NCI-H82 treated with DMSO at 0.1 percent for 48 hours (cell line): ENCODE measurements at regions not wholly inside any gene's neighbourhood (a gene's known extent, or its start where the extent isn't known, plus 50 kb on each side); places are given as distances from the start of the nearest gene placed in this dataset.

Experiments used
- DNase-seq: peaks from one replicate; lab custom pipeline; 2025; ENCODE audit not compliant: unreplicated experiment; lab: John Stamatoyannopoulos, UW

DNA sequence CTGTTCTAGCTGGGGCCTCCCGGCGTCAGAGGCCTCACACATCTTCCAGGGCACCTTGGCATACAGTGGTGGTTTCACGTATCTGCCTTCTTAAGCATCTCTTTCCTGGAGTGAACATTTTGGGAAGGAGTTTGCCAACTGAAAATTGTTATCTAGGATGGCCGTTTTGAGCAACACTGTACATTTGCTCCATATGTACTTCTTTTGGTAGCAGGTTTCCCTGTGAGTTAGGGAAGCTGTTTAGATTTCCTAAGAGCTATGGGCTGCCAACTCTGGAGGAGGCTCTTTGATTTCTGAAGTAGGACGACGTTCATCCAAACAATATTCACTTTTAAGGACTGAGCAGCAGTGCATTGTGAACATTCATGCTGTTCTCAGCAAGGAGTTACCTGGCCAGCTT lies 665.9 kb downstream of the SQOR start:
- DNase-seq = no peak

DNA sequence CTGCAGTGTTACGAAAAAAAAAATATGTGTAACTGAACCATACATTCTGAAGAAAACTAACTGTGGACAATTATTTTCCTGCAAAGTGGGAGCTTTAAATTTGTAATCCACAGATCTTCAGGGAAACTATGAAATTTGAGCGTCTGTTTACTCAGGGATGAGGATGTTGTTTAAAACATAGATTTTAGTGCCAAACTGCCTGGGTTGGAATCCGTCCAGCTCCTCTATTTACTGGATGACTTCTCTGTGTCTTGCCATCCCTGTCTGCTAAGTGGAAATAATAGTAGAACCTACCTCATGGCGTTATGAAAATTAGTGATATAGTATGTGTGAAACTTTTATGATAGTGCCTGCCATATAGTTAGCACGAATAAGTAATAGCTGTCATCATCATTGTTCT lies 666.5 kb downstream of the SQOR start:
- no peak for DNase-seq

DNA sequence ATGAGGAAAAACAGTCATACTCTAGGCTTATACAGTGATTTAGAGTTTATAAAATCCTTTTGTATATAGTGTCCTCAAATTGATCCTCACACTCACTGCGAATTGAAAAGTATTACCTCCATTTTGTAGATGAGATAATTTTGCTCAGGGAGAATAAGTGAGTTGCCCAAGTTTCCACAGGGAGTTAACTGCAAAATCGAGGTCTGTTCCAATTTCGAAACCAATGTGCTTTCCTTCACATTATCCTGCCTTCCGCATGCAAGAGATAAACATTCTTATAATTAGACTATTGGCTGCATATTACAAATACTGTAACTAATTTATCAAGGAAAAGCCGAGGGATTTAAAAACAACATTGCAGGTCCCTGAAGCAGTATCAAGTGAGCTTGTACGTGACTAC lies 667.0 kb downstream of the SQOR start:
- DNase-seq = no peak

DNA sequence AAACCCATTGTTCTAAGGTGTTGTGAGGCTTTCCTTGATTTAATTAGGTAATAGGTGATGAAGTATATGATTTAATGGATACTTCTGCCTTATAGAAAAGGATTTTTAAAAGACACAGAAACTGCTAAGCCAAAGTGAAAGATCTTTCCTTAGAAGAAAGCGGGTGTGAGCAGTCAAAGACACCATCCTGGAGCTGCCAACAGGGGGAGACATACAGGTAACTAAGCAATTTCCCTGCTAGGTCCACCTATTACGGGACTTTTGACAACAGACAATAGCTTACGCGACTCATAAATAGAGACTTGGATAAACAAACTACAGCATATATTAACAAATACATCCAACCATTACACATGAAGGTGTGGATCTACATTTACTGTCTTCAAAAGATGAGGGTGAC lies 669.5 kb downstream of the SQOR start:
- no peak for DNase-seq

DNA sequence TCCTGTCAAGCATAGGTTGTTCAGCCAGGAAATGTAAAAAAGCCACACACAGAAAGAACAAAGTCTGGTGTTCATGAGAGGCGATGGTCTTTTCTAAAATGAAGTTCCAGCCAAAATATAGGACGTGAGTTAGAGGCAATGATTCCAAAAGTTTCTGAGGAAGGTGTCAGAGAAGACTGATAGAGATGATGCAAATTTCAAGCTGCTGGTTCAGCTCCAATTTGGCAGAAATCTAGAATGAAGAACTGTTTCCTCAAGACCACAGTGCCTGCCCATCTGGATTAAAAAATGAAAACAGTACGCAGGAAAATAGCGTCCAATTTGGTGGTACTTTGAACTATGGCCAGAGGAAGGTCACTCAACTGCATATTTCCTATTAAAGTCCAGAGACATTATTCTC lies 672.9 kb downstream of the SQOR start:
- no peak for DNase-seq

DNA sequence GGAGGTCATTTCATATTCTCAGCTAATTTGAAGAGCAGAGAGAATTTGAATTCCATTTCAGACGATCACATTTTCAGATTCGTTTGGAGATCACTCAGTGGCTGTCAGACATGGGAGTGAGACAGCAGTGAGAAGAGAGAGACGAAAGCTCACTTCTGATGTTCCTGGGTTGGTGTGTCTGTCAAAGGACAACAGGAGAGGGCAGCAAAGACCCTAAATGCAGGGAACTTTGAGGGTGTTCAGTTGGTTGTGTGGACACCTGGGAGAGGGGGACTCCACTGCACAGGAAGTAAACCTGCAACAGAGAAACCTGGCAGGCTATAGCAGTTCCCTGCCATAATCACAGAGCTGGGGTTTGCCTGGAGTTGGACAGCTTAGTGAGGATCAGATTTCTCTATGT lies 675.1 kb downstream of the SQOR start:
- DNase-seq = no peak

DNA sequence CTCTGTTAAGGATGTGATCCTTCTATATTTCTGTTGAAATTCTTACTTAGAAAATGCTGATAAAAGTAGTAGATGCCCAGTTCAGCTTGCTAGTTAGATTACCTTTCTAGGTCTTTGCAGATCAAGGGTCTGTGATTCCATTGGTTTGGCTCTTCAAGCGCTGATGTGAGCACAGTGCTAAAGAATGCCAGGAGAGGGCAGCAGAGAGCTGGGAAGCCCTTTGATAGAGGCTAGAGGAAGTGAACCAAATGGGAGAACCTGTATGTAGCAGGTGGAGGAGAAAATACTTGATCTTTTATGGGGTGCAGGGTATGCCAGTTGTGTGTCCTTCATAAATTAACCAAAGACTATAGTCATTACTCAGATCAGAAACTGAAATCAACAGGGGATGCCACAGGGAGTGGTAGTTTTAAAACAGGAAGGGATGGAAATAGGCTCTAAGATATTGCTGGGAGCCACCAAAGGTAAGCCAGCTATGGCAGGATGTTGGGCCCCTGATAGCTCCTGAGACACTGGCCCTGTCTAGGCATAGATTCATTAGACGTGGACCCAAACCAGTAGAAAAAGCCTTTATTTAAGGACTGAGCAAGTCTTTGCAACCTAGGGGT lies 677.4 kb downstream of the SQOR start:
- peak; percentile 78 for DNase-seq

DNA sequence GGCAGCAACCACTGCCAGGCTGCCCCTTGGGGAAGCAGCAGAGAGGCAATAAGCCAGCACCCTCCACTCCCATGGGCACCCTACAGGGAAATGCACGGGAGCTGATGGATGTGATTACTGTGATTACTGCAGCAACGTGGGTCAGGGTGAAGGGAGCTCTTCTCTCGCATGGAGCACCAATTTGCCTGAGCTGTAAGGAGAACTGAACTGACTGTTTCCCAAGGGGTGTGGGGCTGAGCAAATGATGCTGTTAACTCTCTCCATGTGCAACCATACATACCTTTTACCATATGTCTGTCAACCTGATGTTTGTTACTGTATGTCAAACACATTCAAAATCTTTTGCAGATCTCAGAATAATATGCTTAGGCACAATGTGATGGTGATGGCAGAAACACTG lies 680.6 kb downstream of the SQOR start:
- DNase-seq = no peak

DNA sequence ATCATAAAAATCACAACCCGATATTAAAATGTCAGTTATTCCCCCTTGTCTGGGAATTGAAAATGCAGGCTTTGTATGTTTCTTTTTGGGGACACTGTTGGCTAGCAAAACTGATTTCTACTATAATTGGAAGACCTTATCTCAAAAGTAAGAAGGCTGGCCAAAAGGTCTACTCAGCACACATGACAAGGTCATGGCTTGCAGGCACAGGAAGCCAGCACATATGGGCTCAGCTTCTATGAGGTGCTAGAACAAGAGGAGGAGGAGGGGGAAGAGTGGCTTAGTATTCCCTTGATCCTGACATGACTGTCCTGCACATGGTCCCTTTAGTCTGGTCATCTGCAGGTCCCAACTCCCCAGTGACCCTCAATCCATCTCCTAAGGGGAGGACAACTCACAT lies 681.2 kb downstream of the SQOR start:
- DNase-seq = no peak

DNA sequence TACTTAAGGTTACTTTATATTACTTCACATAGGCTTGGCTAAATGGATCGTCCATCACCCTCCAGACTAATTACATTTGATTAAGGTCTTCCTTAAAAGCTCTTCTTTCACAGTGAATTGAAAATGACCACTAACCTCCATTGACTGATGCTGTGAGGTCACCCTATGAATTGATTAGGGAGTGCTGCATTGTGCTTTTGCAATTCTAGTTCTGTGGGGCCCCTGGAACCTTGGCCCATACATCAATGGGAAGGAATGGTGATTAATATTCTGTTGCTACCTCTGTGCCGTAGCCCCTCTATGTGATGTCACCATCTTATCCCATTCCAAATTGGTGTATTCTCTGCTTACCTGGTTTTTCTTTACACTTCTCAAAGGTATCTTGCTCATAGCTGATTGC lies 682.2 kb downstream of the SQOR start:
- DNase-seq = no peak

DNA sequence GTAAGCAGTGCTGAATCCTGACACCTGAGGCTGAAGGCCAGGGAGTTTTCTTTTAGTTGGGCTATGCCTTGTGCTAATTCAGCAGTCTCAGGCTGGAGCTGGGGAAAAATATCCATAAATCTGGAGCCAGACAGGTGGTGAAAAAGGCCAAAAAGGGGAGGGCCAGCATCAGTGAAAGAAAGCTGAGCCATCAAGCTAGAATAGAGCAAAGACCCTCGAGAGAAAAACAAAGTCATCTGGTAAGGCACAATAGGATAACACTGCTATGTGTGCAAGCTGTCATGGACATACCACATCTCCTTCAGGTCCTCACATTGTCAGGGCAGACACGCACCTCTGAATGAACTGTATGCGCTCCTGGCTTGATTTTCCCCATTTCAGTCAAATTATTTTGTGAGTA lies 687.9 kb downstream of the SQOR start:
- no peak for DNase-seq

DNA sequence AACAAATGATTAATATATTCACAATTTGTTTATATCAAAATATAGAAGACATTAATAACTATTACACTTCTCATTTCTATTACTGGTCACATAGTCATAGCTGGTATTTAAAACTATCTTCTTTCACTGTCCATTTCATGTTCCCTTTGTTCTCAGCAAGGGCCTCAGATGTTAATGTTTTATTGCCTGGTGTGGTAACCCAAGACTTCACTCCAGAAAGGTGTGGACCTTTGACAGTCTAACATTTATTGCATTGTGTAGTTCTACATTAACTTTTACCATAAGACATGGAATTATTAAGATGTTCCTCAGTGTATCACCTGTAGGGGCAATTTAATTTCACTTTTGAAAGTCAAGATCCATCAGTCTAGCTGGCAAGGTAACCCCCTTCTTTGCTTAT lies 691.3 kb downstream of the SQOR start:
- DNase-seq = no peak

DNA sequence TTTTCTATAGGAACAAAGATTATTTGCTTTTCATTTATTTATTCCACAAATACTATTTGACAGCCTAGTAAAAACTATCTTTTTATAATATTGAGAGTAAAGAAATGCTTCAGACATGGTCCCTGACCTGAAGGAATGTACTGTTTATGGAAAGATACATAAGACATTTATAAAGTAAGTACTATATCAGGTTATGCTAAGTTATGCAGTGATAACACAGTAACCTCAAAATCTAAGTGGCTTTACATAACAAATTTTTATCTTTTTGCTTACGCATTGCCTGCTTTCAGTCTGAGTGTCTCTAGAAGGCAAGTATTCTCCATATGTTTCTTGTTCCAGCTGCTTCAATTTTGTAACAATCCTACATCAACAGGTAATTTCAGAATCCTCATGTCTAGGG lies 694.0 kb downstream of the SQOR start:
- no peak for DNase-seq

DNA sequence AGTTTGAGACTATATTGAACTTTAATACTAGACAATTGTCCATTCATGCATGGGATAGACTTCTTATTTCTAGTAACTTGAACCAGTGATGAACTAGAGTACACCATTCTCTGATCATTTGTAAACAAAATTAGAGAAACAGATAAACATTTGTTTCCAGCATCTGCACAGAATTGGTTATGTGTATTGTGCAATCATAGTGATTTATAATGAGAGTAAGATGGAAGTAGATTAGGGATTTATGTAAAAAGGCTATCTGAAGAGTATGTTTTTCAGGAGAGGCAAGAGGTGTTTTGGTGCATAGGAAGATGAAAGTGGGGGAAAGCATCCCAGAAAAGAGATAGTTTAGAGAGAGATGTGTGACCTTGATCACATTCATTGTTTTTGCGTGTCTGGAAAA lies 695.0 kb downstream of the SQOR start:
- DNase-seq = no peak

DNA sequence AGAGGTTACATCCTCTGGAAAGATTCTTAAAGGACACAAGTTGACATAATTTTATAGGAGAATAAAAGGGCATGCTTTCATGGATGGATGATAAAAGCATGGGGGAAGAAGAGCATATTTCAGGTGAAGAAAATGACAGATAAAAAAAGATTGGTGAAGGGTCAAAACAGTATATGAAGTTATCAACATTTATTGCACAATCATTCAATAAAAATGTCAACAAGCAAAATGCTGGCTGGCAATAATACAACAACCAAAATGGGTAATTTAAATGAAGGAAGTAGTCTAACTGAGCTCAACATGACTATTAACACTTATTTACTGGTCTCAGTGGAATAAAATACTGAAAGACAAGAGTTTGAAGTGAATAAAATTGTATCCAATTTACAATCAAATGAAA lies 696.7 kb downstream of the SQOR start:
- DNase-seq = no peak

DNA sequence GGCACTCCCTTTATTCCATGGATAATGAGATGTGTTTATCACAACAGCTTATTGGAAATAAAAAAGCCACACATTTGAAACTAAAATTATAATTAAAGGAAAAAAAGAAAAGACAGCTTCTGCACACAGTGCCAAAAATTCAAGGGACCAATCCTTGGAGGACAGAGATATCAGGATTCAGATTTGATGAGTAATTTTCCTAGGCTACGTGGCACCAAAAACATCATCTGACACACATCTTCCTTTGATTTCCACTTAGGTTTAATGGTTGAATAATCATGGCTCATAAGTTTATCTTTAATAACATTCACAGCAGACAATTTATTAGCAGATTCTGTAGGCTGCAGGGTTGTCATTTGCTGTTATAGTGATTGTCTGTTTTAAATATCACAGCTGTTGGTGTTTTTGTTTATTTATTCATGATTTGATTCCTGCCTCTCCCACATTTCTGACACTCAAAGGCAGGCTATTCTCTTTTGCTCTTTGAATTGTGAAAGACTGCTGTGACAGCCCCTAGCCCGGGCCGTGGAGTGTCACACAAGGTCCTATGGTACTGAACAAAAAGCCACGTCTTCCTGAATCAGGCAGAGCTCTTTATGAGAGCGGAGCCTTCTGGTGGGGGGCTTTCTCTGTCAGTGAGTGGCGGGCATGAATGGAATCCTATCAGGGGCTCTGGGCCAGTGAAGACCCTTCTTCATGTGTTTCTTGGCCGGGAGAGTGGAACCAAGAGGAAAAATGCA lies 708.5 kb downstream of the SQOR start:
- no peak for DNase-seq

DNA sequence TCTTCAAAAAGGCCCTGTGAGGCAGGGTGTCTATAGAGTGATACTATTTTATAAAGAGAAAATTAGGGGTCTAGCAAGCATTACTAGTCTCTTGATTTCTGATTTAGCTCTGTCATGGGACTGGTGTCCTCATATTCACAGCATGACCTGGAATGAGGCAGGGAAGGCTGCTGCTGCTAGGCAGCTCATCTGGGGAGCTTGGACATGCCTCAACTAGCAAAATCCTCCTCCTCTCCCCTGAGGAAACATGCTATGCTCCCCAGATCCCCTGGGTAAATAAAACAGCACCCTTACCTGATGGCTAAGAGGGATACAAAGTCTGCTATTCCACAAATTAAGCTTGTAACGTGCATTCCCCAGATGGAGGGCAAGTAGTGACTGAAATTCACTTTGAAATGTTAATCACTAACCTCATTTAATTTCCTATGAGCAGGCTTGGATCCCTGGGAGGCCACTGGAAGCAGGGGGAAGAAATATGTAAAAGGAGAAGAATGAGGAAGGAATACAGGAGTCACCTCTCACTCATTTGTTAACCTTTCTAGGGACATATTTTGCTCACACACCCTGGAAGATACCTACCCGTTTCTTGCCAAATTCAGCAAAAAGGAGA lies 709.4 kb downstream of the SQOR start:
- DNase-seq = no peak

DNA sequence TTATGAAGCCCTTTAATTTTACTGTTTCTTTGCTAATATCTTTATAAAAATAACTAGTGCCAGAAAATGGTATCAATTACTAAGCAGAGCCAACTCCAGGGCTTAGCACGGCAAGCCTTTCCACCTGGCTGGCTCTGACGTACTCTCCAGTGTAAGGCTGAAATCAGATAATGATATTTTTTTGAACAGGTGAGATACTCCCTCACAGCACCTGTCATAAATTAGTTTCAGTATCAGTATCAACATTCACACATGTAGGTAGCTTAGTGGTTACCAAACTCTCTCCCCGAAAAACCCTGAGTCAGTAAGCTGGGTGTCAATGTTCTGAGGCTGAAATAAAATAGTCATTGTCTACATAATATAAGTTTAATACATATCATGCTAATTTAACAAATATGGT lies 710.1 kb downstream of the SQOR start:
- no peak for DNase-seq

DNA sequence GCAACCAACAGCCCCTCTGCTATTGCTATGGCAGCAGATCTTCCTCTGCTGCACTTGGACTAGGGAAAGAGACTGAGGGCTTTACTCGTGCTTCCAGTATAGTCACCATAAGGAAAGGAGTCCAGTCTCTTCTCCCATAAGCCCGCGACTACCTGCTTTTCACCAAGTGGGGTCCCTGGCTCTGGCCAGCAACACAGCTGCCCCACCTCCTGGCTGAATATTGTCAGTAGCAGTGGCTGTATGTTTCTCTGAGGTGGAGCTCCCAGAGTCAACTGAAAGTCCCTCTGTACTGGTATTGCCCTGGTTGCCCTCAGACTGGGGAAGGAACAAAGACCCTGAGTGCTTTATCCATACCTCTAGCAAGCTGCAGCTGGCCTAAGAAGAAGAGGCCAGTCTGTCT lies 719.6 kb downstream of the SQOR start:
- DNase-seq = no peak

DNA sequence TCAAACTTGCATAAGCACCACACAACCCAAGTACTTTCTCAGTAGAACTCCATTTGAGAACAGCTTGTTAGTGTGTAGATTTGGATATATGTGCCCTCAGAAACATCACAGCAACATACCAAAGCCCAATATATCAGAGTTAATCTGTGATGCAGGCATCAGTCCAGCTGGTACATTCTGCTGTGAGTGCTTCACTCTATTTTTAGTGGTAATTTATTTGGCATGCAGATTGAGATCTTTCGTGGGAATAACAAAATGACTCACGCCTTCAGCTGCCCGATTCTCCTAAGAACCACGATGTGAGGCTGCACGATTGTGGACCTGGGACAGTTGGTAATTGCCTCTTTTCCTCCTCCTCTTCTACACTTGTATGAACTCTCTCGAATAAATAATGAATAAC lies 730.7 kb downstream of the SQOR start:
- no peak for DNase-seq

DNA sequence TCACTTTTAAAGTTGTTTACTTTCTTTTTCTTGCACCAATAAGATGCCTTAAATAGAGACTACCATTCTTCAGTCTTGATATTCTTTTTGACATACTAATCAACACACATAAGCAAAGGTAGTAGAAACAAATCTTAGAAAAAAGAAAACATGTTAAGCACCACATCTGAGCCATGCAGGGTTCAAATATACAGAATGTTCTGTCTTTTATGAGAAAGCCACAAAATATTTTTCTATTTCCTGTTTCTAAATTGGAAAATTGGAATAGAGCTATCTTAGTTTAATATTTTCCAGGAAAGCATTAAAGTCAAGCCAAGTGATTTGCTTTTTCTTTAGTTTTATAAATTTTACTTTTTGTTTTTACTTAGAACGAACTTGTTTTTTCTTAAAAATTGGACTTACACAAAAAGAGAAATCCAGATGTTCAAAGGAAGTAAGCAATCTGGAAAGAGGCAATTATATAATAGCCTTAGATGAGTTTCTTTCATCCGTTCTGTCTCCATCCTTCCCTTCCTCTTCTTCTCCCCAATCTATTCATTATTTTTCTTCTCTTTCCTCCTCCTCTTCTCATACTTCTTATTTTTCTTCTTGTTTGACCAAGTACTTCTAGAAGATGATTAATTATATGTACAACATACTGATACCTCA lies 731.7 kb downstream of the SQOR start:
- DNase-seq = no peak

DNA sequence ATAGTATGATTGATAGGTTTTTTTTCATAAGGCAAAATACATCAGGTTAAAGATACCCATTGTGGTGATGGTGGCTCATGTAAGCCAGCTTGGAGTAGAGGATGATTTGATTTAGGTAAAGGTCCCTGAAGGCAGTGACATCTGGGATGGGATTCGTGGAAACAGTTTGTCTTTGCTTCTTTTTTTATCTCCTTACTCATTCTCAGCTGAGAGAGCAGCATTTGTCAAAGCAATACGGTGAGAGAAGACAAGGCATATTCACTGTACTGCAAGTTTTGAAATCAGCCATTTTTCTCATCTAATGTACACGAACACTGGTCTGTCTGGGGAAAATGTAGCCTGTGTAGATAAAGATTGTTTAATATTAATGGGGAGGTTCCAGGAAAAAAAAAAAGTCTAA lies 749.1 kb downstream of the SQOR start:
- DNase-seq = no peak
